ENCODE measurements at regions not wholly inside any gene's neighbourhood (a gene's known extent, or its start where the extent isn't known, plus 50 kb on each side); places are given as distances from the start of the nearest gene placed in this dataset.

DNA sequence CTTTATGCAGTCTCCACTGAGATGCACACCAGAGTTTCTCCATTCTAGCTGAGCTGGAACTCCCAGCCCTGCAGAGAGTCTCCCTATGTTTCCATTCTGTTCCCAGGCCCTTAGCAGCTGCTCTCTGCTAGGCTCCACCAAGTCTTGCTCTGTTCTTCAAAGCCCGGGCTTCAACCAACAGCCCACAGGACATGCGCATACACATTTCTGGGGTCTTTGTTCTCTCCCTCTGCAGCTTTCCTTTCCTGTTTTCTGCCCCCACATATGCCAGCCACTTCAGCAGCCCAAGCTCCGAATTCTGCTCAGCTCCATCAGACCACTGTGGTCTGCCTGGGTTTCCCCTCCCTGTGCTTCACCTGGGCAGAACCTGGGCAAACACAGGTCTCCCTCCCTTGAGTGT is 205.9 kb downstream of the CBLN1 start:
- FAIRE-seq = no peak

GRCh38 chr16:49068224-49068623 is 213.4 kb downstream of the CBLN1 start:
- no peak for FAIRE-seq

DNA sequence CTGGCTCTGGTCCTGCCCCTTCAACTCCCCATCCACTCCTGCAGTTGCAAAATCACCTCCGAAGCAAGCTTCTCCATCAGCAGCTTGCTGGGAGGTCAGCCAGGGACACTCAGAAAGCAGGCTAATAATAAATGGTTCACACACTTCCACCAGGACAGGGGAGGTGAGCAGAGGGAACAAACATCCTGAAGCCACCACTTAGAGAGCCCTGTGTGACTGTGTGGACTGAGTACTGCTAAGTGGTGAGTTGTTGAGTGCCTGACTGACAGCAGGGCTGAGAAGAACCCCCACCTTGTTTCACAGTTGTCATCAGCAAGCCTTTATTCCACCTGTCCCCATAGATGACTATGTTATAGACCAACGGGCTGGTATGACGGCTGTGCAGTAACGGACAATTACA is 213.9 kb downstream of the CBLN1 start:
- no peak for FAIRE-seq

GRCh38 chr16:49061137-49061714 is 220.4 kb downstream of the CBLN1 start:
- FAIRE-seq = no peak

DNA sequence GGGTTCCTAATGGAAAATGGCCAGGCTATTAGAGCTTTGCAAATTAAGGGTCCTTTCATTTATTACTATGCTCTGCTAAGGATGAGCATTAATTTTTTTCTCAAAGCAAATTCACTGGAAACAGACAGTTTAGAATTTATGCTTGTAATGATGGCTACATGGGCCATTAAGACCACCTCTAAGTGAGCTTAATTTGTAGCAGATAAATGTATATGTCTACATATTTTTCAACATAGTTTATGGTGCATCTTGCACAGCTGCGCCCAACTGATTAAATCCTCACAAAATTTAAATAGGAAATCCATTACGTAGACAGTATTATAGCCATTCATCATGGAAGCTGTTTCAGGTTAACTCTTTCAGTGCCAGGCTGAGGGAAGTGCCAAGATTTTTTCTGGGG is 220.9 kb downstream of the CBLN1 start:
- no peak for FAIRE-seq

DNA sequence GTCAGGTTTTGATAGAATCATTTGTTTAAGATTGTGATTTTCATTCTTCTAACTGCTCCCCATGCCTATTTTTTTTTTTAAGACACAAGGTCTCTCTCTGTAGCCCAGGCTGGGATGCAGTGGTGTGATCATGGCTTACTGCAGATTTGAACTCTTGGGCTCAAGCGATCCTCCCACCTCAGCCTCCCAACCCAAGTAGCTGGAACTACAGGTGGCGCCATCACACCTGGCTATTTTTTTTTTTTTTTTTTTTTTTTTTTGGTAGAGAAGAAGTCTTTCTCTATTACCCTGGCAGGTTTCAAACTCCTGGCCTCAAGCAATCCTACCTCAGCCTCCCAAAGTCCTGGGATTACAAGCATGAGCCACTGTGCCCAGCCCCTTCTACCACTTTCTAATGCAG is 223.3 kb downstream of the CBLN1 start:
- no peak for FAIRE-seq

GRCh38 chr16:49057936-49058335 is 223.7 kb downstream of the CBLN1 start:
- FAIRE-seq = no peak

- FAIRE-seq = no peak
These were observed 224.2 kb downstream of the CBLN1 start for GRCh38 chr16:49057391-49057790.

- no peak for FAIRE-seq
These were observed 225.1 kb downstream of the CBLN1 start for GRCh38 chr16:49056546-49056945.

GRCh38 chr16:49055824-49056545 is 225.7 kb downstream of the CBLN1 start:
- FAIRE-seq = no peak

- no peak for FAIRE-seq
These were observed 226.3 kb downstream of the CBLN1 start for GRCh38 chr16:49055291-49055690.

DNA sequence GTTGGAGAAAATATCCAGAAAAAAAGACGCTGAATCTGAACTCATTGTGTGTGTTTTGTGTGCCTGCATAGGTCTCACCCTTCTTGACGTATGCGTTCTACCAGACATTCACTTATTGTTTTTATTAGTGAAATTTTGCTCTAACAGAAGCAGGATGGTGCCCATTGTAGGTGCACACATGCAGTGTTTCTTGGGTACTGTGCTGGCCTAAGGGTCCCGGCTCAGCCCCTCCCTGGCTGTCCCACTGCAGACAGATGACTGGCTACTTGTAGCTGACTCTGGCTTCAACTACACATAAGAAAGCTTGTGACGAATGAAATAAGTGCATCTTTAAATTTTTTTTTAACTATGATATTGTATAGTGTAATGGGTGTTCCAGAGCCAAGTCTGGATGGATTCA is 227.0 kb downstream of the CBLN1 start:
- FAIRE-seq = no peak

DNA sequence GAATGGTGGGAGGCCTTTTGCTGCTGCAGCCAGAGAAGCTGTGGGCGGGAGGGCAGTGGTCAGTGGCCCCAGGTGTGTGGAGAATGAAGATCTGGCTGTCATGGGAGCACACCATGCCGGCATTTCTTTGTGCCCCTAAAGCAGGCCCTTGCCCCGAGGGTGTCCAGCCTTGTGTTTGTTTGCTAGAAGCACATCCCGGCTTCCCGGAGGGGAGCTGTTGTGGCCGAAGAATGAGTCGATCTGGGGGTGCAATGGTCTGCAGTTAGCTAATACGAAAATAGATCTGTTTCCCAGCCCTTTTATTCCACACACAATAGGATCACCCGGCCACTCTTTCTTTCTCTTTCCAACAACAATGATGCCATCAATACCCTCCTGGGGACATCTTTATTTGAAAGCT is 228.8 kb downstream of the CBLN1 start:
- FAIRE-seq = no peak

DNA sequence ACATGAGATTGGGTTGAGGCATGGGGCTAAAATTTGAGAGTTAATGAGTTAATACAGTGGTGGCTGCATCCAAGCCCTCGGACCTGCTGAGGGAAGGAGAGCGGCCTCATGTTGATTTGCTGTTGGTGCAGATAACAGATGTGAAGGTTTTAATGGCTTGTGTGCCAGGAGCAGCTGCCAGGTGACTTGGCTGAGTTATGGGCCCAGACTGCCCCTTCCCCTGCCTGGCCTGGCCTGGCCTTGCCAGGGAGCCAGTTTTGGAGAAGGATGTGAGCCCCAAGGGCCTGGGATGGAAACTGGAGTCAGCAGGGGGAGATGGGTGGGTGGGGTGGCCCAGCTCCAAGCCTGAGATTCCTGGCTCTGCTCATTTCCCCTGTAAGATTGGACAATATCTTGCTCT is 230.1 kb downstream of the CBLN1 start:
- no peak for FAIRE-seq

DNA sequence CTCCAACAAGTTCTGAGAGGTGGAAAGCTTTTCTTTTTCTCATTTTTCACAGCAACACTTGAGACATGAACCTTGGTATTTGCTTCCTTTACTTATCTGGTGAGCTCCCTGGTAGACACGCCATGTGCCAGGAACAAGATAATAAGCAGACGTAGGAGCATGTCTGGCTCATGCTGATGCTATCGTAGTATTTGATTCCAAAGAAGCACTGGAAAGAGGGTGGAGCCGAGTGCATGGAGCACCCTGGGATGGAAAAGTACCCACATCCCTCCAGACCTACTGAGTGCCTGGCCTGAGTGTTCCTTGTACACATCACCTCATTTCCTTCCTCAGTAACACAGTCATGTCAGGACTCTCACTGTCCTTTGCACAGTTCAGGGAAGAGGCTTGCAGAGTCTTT is 231.0 kb downstream of the CBLN1 start:
- FAIRE-seq = no peak

- no peak for FAIRE-seq
These were observed 232.0 kb downstream of the CBLN1 start for GRCh38 chr16:49049644-49050043.

DNA sequence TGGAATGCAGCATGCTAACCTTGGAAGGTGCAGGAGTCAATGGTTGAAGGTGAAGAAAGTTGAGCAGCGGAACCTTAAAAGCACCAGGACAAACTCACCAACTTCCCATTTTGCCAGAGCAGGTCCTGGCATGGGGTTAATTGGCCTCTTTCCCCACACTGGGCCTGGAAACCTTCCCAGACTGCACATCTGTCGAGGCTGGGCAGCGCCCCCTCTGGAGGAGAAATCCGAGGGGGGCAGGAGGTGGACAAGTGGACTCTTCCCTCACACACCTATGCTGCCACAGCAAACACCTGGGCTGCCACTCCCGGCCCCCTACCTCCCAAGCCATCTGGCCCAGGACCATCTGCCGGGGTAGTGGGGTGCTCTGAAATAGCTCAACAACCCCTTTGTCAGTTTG is 232.4 kb downstream of the CBLN1 start:
- no peak for FAIRE-seq

DNA sequence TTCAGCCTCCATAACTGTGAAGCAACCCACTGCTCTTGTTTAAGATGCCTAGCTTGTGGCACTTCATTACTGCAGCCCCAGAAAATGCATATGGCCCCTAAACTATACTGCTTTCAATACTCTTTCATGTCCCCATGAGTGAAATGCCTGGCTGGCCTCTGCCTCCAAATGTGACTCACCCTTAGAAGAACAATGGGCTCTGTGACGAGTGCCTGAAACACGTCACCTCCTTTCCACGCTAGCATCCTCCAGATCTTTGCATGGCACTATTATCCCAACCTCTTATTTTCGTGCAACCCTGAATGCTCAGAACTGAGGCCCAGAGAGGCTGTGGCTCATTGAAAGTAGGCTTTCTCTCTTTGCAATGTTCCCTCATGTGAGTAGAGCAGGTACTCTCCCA is 233.1 kb downstream of the CBLN1 start:
- FAIRE-seq = no peak

- no peak for FAIRE-seq
These were observed 245.5 kb downstream of the CBLN1 start for GRCh38 chr16:49036126-49036525.

- no peak for FAIRE-seq
These were observed 254.2 kb downstream of the CBLN1 start for GRCh38 chr16:49027420-49027819.

DNA sequence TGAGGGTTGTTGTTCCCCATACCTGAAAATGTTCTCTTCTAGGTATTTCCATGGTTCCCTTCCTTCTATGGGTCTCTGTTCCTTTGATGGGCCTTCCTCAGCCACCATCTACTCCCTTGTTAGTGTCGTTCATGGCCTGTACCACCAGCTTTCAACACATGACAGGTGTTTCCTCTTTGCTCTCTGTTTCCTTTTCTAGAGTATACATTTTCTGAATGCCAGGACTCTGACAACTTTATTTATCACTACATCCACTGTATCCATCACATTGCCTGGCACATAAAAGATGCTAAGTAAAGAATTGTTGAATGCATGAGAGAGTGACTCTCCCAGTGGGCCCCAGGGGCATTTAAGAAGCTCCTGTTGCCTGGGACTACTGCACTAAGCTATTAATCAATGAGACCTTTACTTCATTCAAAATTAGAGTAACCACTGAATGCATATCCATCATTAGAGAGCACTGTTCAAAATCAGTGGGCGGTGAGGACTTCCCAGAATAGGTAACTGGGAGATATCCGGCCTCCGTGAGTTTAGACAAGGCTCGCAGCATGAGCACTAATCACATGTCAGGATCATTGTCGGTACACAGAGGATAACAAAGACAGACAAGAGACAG is 255.0 kb downstream of the CBLN1 start:
- FAIRE-seq = no peak

- FAIRE-seq = no peak
These were observed 256.7 kb downstream of the CBLN1 start for GRCh38 chr16:49024896-49025295.

DNA sequence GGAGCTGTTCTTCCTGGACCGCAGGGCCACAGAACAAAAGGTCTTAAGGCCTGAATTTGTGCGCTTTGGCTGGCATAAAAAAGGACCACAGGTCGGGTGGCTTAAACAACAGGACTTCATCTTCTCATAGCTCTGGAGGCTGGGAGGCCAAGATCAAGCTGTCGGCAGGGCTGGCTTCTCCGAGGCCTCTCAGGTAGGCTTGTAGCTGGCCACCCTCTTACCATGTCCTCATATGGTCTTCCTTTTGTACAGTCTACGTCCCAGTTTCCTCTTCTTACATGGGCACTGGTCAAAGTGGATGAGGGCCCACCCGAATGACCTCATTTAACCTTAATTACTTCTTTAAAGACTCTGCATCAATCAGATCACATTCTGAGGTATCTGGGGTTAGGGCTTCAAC is 257.6 kb downstream of the CBLN1 start:
- no peak for FAIRE-seq

DNA sequence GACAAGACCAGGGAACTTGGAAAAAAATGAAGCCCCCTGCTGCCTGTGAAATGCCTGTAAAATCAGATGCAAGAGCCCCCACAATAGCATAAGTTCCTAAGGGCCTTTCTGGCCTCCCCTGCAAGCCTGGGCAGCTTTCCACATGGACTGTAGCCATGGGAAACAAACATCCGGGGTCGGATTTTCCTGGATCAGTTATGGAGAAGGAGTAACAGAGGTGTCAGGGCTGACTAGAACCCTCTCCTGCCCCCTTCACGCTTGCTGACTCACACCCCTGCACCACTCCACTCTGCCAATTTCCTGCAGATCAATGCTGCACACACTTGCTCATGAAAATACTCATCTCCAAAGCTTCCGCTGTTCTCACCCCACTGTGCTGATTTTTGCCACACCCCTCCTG is 258.6 kb downstream of the CBLN1 start:
- FAIRE-seq = no peak
